Pons (tissue), 1 donor: ENCODE measurements at regions not wholly inside any gene's neighbourhood (a gene's known extent, or its start where the extent isn't known, plus 50 kb on each side); places are given as distances from the start of the nearest gene placed in this dataset.

ENCODE experiments used
- DNase-seq: peaks from one replicate; pipeline ENCODE4 v3.0.0-alpha.2; 2016; ENCODE audit warnings: low spot score

DNA sequence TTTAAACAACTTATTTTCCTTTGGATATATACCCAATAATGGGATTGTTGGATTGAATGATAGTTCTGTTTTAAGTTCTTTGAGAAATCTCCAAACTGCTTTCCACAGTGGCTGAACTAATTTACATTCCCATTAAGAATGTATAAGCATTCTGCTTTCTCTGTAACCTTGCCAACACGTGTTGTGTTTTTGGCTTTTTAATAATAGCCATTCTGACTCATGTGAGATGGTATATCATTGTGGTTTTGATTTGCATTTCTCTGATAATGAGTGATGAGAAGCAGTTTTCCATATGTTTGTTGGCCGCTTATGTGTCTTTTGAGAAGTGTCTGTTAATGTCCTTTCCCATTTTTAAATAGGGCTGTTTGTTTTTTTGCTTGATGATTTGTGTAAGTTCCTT is 155.6 kb upstream of the PITX2 start:
- no peak for DNase-seq

DNA sequence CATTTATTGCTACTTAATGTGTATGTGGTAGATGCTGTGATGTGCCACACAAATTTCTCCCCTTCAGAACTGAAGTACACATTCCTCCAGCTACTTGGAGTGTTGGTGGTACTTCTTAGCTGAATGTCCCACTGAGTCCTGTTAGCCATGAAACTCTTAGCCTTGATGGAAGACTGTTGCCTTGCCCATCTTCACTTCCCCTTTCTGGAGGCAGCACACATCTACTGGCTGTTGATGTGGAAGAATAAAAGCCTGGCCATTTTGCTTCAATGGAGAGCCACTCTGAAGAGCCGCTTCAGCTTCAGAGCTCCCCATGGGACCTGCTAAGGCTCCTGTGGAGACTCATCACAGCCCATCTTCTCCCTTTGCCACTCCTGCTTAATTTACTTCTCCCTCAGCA is 157.7 kb upstream of the PITX2 start:
- no peak for DNase-seq

DNA sequence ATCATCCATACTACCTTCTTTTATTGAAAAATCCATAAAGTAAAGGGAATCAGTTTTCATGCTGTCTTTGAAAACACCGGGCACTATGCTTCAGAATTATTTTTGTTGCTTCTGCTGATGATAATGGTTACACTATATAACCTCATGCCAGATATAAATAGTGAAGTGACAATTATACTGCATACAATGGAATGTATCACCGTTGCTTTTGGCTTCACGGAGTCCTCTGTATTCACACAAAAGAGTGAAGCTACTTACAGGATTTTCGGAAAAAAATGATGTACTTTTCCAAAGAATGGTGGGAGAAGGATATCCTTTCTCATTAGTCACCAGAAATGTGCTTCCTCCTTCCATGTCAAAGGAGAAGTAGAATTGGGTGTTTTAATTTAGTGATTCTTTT is 159.1 kb upstream of the PITX2 start:
- no peak for DNase-seq

DNA sequence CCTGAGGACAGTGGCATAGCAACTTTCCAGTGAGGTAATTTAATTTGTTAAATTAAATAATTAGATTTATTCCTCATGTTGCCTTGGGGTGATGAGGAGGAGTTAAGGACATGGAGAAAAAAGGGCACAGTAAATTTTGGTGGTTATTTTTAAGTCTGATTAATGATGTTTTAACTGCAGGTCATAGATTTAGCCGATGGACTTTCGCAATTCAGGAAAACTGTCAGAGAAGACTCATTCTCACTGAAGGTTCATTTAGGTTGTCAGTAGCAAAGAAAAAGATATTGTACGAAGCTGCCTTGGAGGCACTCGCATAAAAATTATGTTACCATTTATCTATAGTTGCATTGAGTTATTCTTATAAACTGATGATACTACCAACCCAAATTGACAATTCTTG is 164.2 kb upstream of the PITX2 start:
- DNase-seq, result no peak

DNA sequence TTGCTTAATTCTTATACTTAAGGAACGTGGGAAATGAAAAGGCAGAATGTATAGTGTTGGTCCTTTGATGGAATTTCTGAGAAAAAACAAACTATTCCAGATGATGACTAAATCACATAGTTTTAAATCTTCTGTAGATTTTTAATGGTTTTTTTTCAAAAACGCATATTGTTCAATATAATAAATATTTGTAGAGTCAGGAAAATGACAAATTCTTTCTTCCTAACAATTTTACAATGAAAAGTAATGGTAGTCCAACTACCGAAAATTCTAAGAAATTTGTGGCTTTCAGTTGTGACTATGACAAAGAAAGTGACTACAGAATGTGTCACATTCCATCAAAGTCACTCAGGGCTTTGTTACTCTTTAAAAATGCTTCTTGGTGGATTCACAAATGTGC is 164.8 kb upstream of the PITX2 start:
- DNase-seq, result no peak

DNA sequence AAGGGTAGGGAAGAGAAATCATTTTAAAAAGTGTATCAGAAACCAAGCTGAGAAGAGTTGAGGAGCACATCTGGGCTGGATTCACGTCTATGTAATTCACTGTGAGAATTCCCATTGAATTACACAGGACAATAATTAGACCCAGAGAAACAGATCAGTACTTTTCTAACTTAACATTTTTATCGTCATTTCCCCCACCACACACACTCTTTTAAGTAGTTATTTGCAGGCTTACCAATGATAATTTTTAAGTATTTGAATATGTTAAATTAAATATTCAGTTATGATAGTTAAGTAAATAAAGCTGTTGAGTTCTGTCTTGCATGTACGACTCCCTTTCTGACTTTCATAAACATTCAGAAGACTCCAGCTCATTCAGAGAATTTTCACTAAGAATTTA is 165.4 kb upstream of the PITX2 start:
- no peak for DNase-seq

DNA sequence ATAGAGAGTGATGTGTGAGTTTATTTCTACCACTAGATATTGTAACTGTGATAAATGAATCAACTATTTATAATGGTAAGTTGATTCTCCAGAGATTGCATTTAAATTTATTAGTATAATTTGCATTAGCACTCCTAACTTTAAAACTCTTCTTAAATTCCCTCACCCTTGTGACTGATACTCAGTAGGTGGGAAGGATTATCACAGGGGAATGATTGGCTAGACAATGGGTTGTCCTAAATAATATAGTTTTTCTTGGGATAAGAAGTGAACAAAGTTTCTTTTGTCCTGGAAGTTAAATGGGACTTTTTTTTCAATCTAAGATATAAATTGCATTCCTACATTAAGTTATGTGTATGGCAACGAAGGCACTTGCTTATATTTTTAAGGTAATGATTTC is 169.2 kb upstream of the PITX2 start:
- DNase-seq, result no peak

DNA sequence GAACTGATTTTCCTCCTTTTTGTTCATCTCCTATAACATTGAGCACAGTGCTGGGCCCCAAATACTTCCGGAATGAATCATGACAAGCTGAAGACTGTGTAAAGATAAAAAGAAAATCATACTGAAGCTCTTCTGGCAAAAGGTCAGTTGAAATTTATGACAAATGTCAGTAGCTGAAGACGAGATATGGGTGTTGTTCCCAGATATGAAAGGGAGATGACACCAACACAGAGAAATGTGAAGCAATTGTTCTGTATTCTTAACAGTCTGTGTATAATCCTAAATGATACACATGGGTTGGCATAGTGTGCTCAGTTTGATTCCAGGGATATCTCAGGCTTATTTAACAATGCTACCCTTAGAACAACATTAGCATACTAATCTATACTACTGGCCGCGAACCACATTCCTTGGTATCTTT is 170.5 kb upstream of the PITX2 start:
- no peak for DNase-seq

DNA sequence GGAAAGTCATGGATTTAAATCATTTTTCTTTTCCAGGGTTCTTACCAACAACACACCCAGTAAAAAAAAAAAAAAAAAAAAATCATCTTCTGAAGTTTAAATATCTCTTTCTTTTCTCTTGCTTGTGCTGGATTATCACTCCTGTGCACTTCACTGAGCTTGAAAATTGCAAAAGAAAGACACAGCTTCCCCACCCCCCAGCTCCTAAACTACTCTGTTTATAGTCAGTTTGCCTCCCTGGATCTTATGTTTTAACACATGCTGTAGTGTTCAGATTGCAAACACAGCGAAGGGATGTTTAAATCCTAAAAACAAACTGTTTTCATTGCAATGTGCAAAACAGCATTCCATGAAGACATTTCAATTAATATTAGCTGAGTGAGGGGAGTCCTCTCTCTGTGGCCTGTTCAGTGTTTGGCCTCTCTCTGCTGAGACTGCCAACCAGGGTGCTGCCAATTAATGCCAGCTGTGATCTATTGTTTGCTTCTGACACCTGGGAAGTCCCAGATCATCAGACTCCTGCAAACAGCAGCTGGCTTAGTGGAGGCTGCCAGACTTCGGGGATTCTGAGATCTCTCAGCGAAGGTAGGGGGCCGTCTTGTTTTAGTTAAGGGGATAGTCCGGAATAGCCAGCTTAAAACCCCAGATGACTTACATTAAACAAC is 171.1 kb upstream of the PITX2 start:
- no peak for DNase-seq

DNA sequence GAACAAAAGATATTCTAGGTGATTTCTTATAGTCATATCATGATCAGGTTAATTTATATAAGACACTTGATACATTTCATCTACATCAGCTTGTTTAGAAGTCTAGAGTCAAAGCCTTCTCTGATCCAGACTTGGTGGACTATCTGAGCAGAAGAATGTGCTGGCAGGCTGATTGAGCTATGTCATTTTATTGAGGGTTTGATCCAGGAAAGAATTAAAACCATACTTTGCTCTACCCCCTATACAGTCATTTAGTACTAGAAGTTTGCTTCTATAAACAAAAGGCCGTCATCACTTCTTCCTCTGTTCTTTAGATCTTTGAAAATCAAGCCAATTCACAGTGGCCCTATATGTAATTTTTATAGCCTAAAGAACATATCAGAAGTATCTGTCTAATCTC is 173.1 kb upstream of the PITX2 start:
- DNase-seq, result no peak

DNA sequence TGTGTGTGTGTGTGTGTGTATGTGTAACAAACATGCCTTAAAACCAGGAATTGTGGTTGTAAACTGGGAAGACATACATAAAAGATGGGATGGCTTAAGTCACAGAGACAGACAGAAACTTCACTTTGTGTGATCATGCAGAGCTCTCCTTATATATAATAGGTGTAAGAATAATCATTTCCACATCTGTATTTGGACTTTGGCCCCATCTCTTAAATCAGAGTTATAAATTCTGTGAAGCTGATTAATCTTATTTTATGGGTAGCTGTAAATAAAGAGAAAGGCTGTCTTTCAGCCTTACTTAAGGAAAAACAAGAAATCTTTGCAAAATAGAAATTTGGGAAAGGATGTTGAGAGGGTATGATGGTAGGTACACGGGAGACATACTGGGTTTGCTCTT is 174.6 kb upstream of the PITX2 start:
- DNase-seq, result no peak

DNA sequence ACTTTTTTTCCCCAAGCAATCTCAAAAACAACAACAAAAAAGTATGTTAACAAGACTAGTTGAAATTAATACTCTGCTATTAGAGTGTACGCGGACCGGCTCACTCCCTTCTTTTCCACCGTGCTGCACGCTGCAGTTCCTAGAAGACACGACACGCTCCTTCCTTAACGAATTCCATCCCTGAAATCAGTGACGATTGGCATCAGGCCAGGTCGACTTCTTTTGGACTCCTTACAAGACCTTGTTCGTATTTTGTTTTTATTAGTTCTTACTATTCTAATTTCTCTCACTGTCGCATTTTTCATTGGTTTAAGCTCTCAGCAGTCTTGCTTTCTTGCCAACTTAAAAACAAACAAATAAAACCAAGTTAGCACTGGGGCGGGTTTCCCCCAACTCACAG is 175.8 kb upstream of the PITX2 start:
- no peak for DNase-seq

DNA sequence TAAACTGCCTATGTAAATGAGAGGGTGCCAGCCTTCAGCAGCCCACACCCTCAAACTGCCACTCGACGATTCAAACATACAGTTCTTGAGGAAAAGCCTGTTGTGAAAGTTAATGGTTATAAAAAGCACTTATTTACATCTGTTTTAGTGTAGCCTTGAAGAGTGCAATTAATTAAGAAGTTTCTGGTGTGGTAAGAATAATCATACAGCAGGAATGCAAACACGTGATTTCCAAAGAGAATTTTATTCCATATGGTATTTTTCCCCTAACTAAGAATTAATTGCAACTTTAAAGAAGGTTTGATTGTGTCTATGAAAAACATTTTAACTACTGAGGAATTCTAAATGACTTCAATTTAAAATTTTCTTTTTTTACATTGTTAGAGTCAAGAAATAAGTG is 176.3 kb upstream of the PITX2 start:
- no peak for DNase-seq

DNA sequence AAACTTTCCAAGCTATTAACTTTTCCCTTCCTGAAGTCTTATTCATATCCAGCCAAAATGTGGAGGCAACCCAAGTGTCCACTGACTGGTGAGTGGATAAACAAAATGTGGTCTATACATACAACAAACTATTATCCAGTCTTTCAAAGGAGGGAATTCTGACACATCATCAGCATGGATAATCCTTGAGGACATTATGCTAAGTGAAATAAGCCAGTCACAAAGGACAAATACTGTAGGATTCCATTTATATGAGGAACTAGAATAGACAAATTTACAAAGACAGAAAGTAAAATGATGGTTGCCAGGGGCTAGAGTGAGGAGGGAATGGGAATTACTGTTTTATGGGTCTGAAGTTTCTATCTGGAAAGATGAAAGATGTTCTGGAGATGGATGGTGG is 178.7 kb upstream of the PITX2 start:
- DNase-seq, result no peak

DNA sequence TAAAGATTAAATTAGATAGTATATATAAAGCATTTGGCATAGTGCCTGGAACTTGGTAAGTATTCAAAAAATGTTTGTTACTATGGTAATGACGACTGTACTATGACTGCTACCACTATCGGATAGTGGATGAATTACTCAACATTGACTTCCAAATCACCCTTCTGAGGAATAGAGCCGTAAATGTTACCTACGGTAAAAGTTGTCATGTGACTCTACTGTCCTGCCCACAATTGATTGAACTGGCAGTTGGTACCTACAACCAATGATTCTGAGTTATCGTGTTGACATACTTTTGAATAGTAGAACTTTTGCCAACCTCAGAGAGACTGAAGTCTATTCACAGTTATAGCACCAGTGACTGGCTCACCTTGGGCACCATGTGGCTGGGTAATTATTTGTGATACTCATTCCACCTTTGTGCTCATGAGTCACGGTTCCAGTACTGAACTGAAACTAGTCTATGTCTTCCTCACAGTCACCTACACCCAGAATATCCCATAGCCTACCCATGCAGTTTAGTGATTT is 185.5 kb upstream of the PITX2 start:
- DNase-seq, result no peak

DNA sequence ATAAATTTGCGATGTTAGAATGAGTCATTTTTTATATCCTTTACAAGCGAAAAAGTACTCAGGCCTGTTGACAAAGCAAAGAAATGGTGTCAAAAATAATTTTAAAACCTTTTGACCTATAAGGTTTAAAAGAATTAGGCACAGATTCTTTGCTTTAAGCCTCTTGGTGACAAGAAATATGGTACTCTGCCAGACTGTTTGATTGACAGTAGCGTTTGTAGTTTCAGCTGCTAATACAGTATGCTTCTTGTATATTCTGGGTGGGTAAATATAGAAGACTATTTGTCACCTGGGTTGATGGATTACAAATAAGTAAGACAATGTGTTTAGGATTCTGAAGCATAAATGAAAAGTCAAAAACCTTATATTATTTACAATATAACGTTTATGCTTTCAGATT is 193.1 kb upstream of the PITX2 start:
- no peak for DNase-seq

DNA sequence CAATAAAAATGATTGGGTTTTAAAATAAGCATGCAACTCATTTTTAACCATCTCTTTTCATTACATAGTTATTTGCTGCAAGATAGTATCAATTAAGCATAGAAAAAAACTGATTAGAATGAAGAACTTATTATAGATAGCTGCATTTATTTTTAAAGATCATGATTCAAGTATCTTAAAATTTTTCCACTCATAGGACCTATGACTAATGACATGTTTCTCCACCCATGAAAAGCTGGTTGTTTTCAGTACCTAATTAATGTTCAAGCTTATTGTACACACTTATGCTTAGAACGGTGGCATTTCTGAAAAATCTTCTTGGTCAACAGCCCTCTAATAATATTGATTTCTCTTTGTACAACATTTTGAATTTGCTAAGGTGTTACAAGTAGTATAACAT is 193.5 kb upstream of the PITX2 start:
- DNase-seq, result no peak

DNA sequence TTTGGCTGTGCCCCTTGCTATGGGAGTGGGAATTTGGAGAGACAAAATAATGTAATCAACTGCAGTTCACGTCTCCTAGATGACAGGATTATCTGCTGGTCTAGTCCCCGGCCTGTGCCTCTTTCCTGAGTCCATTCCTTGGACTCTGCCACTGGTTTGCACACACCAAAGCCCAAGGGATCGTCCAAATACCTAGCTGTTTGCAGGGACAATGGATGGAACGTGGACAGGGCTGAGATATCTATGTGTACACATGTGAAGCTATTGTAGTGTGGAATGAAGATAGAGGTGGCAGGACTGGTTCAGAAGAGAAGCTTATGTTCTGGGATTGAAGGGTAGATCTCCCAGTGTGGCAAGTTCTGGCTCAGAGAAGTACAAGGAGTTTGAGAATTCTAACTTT is 198.3 kb upstream of the PITX2 start:
- DNase-seq, result no peak

DNA sequence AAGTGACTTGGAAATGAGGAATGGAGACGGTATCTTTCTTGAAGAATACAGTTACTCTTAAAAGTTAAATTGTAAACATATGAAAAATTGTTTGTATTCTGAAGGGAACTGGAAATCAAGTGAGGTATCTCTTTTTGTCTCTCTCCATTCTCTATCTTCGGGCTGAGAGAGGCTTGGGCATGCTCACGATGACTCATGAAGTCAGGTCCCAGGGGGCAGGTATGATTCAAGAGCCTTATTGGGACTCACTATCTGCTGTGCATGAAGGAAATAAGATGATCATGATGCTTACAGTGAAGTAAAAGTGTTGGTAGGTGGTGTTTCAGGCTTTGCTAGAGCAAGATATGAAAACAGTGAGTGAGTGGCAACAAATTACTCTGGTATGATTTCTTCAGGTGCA is 200.4 kb upstream of the PITX2 start:
- no peak for DNase-seq

DNA sequence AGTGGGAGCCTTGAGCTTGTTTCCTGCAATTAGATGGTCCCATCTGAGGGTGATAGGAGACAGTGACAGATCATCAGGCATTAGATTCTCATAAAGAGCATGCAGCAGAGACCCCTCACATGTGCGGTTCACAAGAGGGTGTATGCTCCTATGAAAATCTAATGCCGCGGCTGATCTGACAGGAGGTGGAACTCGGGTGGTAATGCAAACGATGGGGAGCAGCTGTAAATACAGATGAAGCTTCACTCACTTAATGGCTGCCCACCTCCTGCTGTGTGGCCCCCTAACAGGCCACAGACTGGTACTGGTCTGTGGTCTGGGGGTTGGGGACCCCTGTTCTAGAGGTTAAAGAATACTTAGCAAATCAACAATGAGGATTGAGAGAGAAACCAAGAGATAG is 201.5 kb upstream of the PITX2 start:
- DNase-seq, result no peak

DNA sequence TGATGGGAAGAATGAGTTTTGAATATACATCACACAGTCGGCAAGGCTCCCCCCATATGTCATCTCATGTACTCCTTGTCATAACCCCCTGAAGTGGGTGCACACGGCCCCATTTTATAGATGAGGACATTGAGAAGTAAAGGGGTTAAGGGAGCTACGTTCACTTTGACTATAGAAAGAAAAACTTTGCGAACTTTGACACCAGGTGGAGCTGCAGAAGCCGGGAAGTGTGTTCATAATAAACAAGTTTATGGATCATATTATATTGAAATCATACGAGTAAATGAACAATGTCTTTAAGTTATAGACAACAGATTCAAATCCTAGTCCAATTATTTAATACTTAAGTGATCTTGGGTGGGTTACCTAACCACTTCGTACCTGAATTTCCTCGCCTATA is 203.8 kb upstream of the PITX2 start:
- DNase-seq, result no peak

DNA sequence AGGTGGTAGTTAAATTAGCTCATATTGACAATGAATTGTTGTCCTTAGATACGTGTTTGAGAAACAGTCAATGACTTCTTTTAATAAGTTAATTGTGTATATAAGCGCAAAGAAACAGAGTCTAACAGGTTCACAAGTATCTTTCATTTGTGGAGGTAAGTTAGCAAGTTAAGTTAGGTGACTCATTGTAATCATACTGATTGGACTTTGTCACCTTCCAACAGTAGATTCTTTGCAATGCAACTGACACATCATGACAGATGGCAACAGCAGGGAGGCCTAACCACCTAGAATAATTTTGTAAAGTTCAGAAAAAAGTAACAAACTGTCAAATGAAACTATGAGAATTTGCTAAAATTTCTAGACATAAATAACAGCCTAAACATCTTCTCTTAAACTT is 207.6 kb upstream of the PITX2 start:
- DNase-seq, result no peak

DNA sequence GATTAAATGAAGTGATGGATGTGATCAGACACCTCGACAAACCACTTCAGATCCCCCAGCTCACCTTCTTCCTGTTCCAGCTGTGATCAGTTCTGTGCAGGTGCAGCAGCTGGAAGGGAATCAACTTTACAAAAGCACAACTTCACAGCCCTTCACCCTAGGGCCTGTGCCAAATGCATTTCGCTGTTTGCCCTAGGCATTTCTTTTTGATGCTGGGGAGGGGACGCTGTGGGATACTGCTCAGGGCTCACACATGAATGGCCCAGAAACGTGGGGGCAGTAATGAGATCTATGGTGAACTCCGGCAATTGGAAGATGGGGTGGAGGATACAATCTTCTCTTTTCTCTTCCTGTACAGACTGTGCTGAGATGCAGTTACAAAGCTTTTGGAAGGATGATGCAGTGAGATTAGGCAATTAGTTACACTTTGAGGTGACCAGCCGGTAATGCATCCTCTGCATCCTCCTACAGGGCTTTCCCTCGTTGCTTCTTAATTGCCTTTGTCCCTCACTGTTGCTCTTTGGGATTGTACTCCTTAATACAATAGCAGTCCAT is 215.1 kb upstream of the PITX2 start:
- DNase-seq, result no peak

DNA sequence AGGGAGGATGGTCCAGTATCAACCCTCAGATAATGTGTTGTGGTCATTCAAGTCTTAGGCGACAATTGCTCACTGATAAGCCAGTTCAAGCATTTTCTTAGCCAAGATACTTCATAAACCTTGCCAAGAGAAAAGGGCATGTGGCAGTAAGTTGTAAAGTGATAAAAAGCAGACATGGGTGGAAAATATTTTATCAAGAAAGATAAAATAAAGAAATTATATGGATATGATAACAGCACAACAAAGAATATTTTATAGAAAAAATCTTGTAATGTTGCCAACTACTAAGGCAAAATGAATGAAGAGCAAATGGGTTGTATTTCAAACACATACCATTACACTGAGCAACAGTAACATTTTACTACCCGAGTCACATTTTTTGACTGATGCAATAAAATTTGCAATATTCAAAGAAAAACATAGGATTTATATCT is 217.4 kb upstream of the PITX2 start:
- no peak for DNase-seq
